H9 (cell line): ENCODE measurements at regions not wholly inside any gene's neighbourhood (a gene's known extent, or its start where the extent isn't known, plus 50 kb on each side); places are given as distances from the start of the nearest gene placed in this dataset.

Source experiments
- DNase-seq: peaks from one replicate; pipeline ENCODE4 v3.0.0-alpha.2; 2017
- H2AFZ ChIP-seq: one replicate; pipeline ENCODE4 v1.6.1; 2013; ENCODE audit warnings: mild to moderate bottlenecking, low read length, control low read depth, moderate library complexity
- H2AK5ac ChIP-seq: 2 replicates; pipeline ENCODE4 v1.6.1; 2013; ENCODE audit warnings: low read length, control low read depth, mixed read lengths; ENCODE audit not compliant: insufficient read length
- H2BK120ac ChIP-seq: one replicate; pipeline ENCODE4 v1.6.1; 2013; ENCODE audit warnings: low read depth, mild to moderate bottlenecking, low read length, control low read depth, inconsistent platforms; ENCODE audit not compliant: poor library complexity, severe bottlenecking
- H2BK12ac ChIP-seq: 2 replicates; pipeline ENCODE4 v1.6.1; 2013; ENCODE audit warnings: low read length, control low read depth, mixed read lengths, low read depth; ENCODE audit not compliant: insufficient read length
- H2BK15ac ChIP-seq: 2 replicates; pipeline ENCODE4 v1.6.1; 2013; ENCODE audit warnings: low read depth, low read length, control low read depth
- H2BK20ac ChIP-seq: one replicate; pipeline ENCODE4 v1.6.1; 2013; ENCODE audit warnings: low read depth, mild to moderate bottlenecking, low read length, control low read depth, inconsistent platforms; ENCODE audit not compliant: poor library complexity, severe bottlenecking
- H2BK5ac ChIP-seq: 2 replicates; pipeline ENCODE4 v1.6.1; 2013; ENCODE audit warnings: low read length, control low read depth, mixed read lengths; ENCODE audit not compliant: insufficient read length
- H3K14ac ChIP-seq: 2 replicates; pipeline ENCODE4 v1.6.1; 2013; ENCODE audit warnings: low read length, control low read depth; ENCODE audit not compliant: insufficient read depth
- H3K18ac ChIP-seq: 2 replicates; pipeline ENCODE4 v1.6.1; 2013; ENCODE audit warnings: low read depth, mild to moderate bottlenecking, mixed read lengths, low read length, control low read depth; ENCODE audit not compliant: insufficient read length
- H3K23ac ChIP-seq: 2 replicates; pipeline ENCODE4 v1.6.1; 2013; ENCODE audit warnings: low read length, control low read depth, mixed read lengths, low read depth; ENCODE audit not compliant: insufficient read length
- H3K23me2 ChIP-seq: 2 replicates; pipeline ENCODE4 v1.6.1; 2013; ENCODE audit warnings: low read depth, mild to moderate bottlenecking, mixed read lengths, low read length, control low read depth; ENCODE audit not compliant: insufficient read length, poor library complexity, severe bottlenecking
- H3K27ac ChIP-seq: 2 replicates; pipeline ENCODE4 v1.5.1; 2013; ENCODE audit warnings: low read length, control low read depth, mixed read lengths, low read depth; ENCODE audit not compliant: insufficient read length
- H3K27me3 ChIP-seq: 2 replicates; pipeline ENCODE4 v1.6.1; 2013; ENCODE audit warnings: low read length, control low read depth, inconsistent platforms; ENCODE audit not compliant: insufficient read depth
- H3K4ac ChIP-seq: 2 replicates; pipeline ENCODE4 v1.6.1; 2013; ENCODE audit warnings: low read depth, mild to moderate bottlenecking, control low read depth, inconsistent platforms, low read length, moderate library complexity
- H3K4me1 ChIP-seq: 2 replicates; pipeline ENCODE4 v1.6.1; 2013; ENCODE audit warnings: low read length, control low read depth, inconsistent platforms; ENCODE audit not compliant: insufficient read depth
- H3K4me2 ChIP-seq: 2 replicates; pipeline ENCODE4 v1.6.1; 2013; ENCODE audit warnings: low read length, control low read depth, mixed read lengths; ENCODE audit not compliant: insufficient read length, insufficient read depth
- H3K56ac ChIP-seq: 2 replicates; pipeline ENCODE4 v1.6.1; 2013; ENCODE audit warnings: low read depth, mild to moderate bottlenecking, mixed read lengths, low read length, control low read depth; ENCODE audit not compliant: insufficient read length
- H3K79me1 ChIP-seq: 2 replicates; pipeline ENCODE4 v1.6.1; 2013; ENCODE audit warnings: low read depth, mild to moderate bottlenecking, moderate library complexity, low read length, control low read depth, inconsistent platforms; ENCODE audit not compliant: insufficient read depth, poor library complexity, severe bottlenecking
- H3K79me2 ChIP-seq: 2 replicates; pipeline ENCODE4 v1.6.1; 2013; ENCODE audit warnings: low read length, control low read depth, inconsistent platforms; ENCODE audit not compliant: insufficient read depth
- H3K9ac ChIP-seq: 2 replicates; pipeline ENCODE4 v1.6.1; 2013; ENCODE audit warnings: low read length, control low read depth, mixed read lengths; ENCODE audit not compliant: insufficient read length; ENCODE audit errors: extremely low read depth
- H3K9me3 ChIP-seq: one replicate; pipeline ENCODE4 v1.6.1; 2013; ENCODE audit warnings: low read depth, low read length, inconsistent platforms; ENCODE audit not compliant: control insufficient read depth
- H3T11ph ChIP-seq: one replicate; pipeline ENCODE4 v1.6.1; 2013; ENCODE audit warnings: mild to moderate bottlenecking, low read length, control low read depth, inconsistent platforms
- H4K20me1 ChIP-seq: one replicate; pipeline ENCODE4 v1.6.1; 2013; ENCODE audit not compliant: control insufficient read depth, insufficient read length, insufficient read depth
- H4K5ac ChIP-seq: 2 replicates; pipeline ENCODE4 v1.6.1; 2013; ENCODE audit warnings: low read depth, mild to moderate bottlenecking, mixed read lengths, low read length, control low read depth; ENCODE audit not compliant: insufficient read length
- H4K8ac ChIP-seq: replicated peaks from 2 replicates; pipeline ENCODE4 v1.6.1; 2013; ENCODE audit warnings: low read length, control low read depth, mixed read lengths, low read depth; ENCODE audit not compliant: insufficient read length
- H4K91ac ChIP-seq: 2 replicates; pipeline ENCODE4 v1.6.1; 2013; ENCODE audit warnings: low read depth, mild to moderate bottlenecking, moderate library complexity, mixed read lengths, low read length, control low read depth; ENCODE audit not compliant: insufficient read length
- H3K27ac Mint-ChIP-seq, 3 experiments: 2 replicates in 2 of 3; 3 replicates in 1 of 3; pipeline ENCODE4 v1.8.0; 2020 to 2021; ENCODE audit warnings: mixed read lengths in 3 of 3, mild to moderate bottlenecking in 1 of 3, moderate library complexity in 1 of 3
- H3K27me3 Mint-ChIP-seq: 2 replicates; pipeline ENCODE4 v1.8.0; 2021; ENCODE audit warnings: low read depth, mild to moderate bottlenecking, moderate library complexity, mixed read lengths
- H3K36me3 Mint-ChIP-seq, 3 experiments: 2 replicates in 2 of 3; 3 replicates in 1 of 3; pipeline ENCODE4 v1.8.0; 2020 to 2021; ENCODE audit warnings: low read depth in 3 of 3, mixed read lengths in 3 of 3; ENCODE audit not compliant: insufficient read depth in 1 of 3
- H3K4me1 Mint-ChIP-seq, 2 experiments: 2 replicates each; pipeline ENCODE4 v1.8.0; 2020; ENCODE audit warnings: mixed read lengths in 2 of 2
- H3K4me3 Mint-ChIP-seq, 2 experiments: 2 replicates in 1 of 2; 3 replicates in 1 of 2; pipeline ENCODE4 v1.8.0; 2020 to 2021; ENCODE audit warnings: mild to moderate bottlenecking in 2 of 2, mixed read lengths in 2 of 2, moderate library complexity in 1 of 2
- H3K9me3 Mint-ChIP-seq, 2 experiments: 2 replicates in 1 of 2; 3 replicates in 1 of 2; pipeline ENCODE4 v1.8.0; 2020; ENCODE audit warnings: mild to moderate bottlenecking in 2 of 2, mixed read lengths in 2 of 2, moderate library complexity in 1 of 2
- WGBS: extraction: QIAGEN DNeasy Blood & Tissue Kit; methylation state at CpG from one replicate; pipeline ENCODE4 v1.1.7; 2013; ENCODE audit warnings: missing lambda C conversion rate, low lambda C conversion rate, mixed read lengths; ENCODE audit not compliant: insufficient read length; ENCODE audit errors: extremely low coverage; 5-methylcytosine and 5-hydroxymethylcytosine counted together
- TF ChIP-seq, protein P1 (sequence below): fragments of 200-600 bp; sonication (generic); conservative IDR thresholded peaks from 3 replicates; pipeline ENCODE4 v1.8.0; 2021; ENCODE audit warnings: antibody characterized with exemption, mild to moderate bottlenecking

DNA sequence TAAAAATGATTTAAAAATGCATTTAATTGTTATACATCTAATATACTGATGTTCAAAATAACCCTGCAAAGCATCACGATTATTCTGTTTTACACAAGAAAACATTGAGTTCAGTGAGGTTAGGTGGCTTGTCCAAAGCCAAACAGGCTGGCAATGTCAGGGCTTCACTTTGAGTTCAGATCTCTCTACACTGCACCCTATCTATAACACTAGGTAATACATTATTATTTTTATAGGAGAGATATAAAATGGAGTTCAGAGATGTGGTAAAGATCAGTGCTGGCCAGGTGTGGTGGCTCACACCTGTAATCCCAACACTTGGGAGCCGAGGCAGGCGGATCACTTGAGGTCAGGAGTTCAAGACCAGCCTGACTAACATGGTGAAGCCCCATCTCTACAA, 165.9 kb upstream of the MYO3A start:
- H4K8ac ChIP-seq, result no peak overlapping the region

More for the DNA sequence above, 165.9 kb upstream of the MYO3A start:
- H3K79me2 ChIP-seq, result no peaks in the 10 kb centered on the region
- peaks cover 2 to 3% of the 10 kb centered on the region in 2 experiments; a peak in 4 of 5 replicates for H3K9me3 Mint-ChIP-seq
- no peak overlapping the region for H3K4me2 ChIP-seq
- H2AK5ac ChIP-seq, result no peak overlapping the region
- no peak overlapping the region for H3K4ac ChIP-seq
- no peaks in the 10 kb centered on the region for H4K20me1 ChIP-seq
- H3K23ac ChIP-seq, result no peak overlapping the region
- H3K4me1 ChIP-seq, result no peaks in the 10 kb centered on the region; the same call in 1 of the 2 replicates
- DNase-seq, result no peak
- no peak overlapping the region for H3K56ac ChIP-seq
- no peak overlapping the region for H3K27ac Mint-ChIP-seq
- H4K5ac ChIP-seq, result no peak overlapping the region
- no peak overlapping the region for H3K4me3 Mint-ChIP-seq
- no peaks in the 10 kb centered on the region for H3K27me3 ChIP-seq
- H3K36me3 Mint-ChIP-seq, result peaks cover 0 to 10% (median 9%) of the 10 kb centered on the region in 3 experiments; a peak in 5 of 7 replicates
- no peak overlapping the region for H2BK15ac ChIP-seq
- H2BK20ac ChIP-seq, result no peak overlapping the region
- H4K91ac ChIP-seq, result no peak overlapping the region
- no peaks in the 10 kb centered on the region for H3K23me2 ChIP-seq
- H3T11ph ChIP-seq, result no peak overlapping the region
- H3K9me3 ChIP-seq, result no peaks in the 10 kb centered on the region
- peaks cover 36 to 44% of the 10 kb centered on the region in 2 experiments for H3K4me1 Mint-ChIP-seq
- no peak overlapping the region for H3K18ac ChIP-seq
- peaks cover 24% of the 10 kb centered on the region for H3K27me3 Mint-ChIP-seq
- no peak overlapping the region for H2BK12ac ChIP-seq
- no peak overlapping the region for H3K14ac ChIP-seq
- no peak overlapping the region for H3K27ac ChIP-seq
- no peak overlapping the region for H2BK5ac ChIP-seq
- TF ChIP-seq, protein P1, sequence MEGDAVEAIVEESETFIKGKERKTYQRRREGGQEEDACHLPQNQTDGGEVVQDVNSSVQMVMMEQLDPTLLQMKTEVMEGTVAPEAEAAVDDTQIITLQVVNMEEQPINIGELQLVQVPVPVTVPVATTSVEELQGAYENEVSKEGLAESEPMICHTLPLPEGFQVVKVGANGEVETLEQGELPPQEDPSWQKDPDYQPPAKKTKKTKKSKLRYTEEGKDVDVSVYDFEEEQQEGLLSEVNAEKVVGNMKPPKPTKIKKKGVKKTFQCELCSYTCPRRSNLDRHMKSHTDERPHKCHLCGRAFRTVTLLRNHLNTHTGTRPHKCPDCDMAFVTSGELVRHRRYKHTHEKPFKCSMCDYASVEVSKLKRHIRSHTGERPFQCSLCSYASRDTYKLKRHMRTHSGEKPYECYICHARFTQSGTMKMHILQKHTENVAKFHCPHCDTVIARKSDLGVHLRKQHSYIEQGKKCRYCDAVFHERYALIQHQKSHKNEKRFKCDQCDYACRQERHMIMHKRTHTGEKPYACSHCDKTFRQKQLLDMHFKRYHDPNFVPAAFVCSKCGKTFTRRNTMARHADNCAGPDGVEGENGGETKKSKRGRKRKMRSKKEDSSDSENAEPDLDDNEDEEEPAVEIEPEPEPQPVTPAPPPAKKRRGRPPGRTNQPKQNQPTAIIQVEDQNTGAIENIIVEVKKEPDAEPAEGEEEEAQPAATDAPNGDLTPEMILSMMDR, result peak; percentile 48; the same call in 2 of the 3 replicates
- H2BK120ac ChIP-seq, result no peak overlapping the region
- H2AFZ ChIP-seq, result no peak overlapping the region
- no peaks in the 10 kb centered on the region for H3K79me1 ChIP-seq
- no peak overlapping the region for H3K9ac ChIP-seq
- WGBS, result no CpG with 5 or more reads among the region's 3 CpGs
